SK-N-SH (cell line): ENCODE measurements at regions not wholly inside any gene's neighbourhood (a gene's known extent, or its start where the extent isn't known, plus 50 kb on each side); places are given as distances from the start of the nearest gene placed in this dataset.

ENCODE experiments used
- CHD2 ChIP-seq: fragments of 150-350 bp; IDR thresholded peaks from 2 replicates; pipeline ENCODE4 v1.6.1; 2018; ENCODE audit warnings: low read length; ENCODE audit not compliant: partially characterized antibody
- ELF1 ChIP-seq: IDR thresholded peaks from 2 replicates; pipeline ENCODE4 v1.4.0; 2012
- GATA2 ChIP-seq: sonication (generic); formaldehyde crosslinking; IDR thresholded peaks from 2 replicates; pipeline ENCODE4 v1.5.0; 2020; ENCODE audit warnings: mild to moderate bottlenecking, missing genetic modification reagents
- MXI1 ChIP-seq: IDR thresholded peaks from 2 replicates; pipeline ENCODE4 v1.6.1; 2012; ENCODE audit warnings: mild to moderate bottlenecking, low read depth, low read length, improper control_type of control experiment
- TF ChIP-seq, protein P1 (sequence below): fragments of 200-600 bp; sonication (generic); IDR thresholded peaks from 2 replicates; pipeline ENCODE4 v1.6.1; 2017; ENCODE audit warnings: antibody characterized with exemption, mild to moderate bottlenecking, moderate library complexity

DNA sequence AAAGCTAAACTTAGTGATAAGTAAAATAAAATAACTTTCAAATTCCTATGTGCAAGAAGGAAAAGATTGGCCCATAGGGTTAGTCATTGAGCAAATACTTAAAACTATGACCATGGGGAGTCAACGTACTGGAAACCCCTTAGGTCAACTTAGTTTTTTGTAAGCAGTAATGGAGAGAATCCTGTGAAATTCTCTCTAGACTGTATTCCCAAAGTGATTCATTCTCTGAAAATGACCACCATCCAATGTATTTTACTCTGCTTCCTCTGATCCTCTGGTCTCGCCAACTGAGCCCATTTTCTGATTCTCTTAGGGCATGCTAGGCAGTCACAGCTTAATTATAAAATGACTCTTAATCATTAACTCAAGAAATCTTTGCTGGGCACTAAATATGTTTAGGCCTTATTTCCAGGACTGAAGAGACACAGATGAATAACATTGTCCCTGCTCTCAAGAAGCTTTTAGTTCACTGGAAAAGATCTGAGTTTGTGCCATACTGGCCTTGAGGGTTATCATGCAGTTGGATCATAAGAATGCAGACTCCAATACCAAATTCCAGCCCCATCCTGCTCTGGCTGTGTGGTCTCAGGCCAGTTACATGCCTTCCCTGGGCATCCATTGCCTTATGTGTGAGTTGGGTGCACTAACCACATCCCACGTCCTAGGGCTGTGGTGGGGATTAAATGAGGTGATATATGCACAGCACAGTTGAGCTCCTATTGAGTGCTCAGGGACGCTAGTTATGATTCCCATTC is 732.4 kb downstream of the AACS start:
- TF ChIP-seq, protein P1, sequence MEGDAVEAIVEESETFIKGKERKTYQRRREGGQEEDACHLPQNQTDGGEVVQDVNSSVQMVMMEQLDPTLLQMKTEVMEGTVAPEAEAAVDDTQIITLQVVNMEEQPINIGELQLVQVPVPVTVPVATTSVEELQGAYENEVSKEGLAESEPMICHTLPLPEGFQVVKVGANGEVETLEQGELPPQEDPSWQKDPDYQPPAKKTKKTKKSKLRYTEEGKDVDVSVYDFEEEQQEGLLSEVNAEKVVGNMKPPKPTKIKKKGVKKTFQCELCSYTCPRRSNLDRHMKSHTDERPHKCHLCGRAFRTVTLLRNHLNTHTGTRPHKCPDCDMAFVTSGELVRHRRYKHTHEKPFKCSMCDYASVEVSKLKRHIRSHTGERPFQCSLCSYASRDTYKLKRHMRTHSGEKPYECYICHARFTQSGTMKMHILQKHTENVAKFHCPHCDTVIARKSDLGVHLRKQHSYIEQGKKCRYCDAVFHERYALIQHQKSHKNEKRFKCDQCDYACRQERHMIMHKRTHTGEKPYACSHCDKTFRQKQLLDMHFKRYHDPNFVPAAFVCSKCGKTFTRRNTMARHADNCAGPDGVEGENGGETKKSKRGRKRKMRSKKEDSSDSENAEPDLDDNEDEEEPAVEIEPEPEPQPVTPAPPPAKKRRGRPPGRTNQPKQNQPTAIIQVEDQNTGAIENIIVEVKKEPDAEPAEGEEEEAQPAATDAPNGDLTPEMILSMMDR = no peak
- TF ChIP-seq GATA2 (no peak), MXI1 (no peak), CHD2 (no peak), ELF1 (no peak)
